ENCODE measurements at regions not wholly inside any gene's neighbourhood (a gene's known extent, or its start where the extent isn't known, plus 50 kb on each side); places are given as distances from the start of the nearest gene placed in this dataset.

DNA sequence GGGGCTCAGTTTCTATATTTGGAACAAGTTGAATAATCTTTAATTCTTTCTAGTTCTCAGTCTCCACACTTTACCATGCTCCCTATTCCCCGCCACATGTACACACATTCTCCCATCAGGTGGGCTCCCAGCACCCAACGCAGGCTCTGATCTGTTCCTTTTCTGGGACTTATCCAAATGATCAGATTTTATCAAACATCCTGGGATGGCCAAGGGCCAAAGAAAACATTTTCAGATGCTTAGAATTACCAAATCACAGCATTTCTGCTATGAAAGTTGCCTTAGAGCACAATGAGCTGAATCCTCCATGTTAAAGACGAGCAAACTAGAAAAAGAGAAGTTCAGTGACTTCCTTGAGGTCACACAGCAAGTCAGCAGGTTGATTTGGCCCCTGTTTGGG is 153.4 kb downstream of the SEC61B start:
- H3K4me3 ChIP-seq (ENCODE audit: low read length), result no peak overlapping the region
- DNase-seq (ENCODE audit: low read depth), result no peak
- TF ChIP-seq, protein P1, sequence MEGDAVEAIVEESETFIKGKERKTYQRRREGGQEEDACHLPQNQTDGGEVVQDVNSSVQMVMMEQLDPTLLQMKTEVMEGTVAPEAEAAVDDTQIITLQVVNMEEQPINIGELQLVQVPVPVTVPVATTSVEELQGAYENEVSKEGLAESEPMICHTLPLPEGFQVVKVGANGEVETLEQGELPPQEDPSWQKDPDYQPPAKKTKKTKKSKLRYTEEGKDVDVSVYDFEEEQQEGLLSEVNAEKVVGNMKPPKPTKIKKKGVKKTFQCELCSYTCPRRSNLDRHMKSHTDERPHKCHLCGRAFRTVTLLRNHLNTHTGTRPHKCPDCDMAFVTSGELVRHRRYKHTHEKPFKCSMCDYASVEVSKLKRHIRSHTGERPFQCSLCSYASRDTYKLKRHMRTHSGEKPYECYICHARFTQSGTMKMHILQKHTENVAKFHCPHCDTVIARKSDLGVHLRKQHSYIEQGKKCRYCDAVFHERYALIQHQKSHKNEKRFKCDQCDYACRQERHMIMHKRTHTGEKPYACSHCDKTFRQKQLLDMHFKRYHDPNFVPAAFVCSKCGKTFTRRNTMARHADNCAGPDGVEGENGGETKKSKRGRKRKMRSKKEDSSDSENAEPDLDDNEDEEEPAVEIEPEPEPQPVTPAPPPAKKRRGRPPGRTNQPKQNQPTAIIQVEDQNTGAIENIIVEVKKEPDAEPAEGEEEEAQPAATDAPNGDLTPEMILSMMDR (conservative IDR thresholded peaks at IDR 0.05; ENCODE audit: low read length), result no peak

DNA sequence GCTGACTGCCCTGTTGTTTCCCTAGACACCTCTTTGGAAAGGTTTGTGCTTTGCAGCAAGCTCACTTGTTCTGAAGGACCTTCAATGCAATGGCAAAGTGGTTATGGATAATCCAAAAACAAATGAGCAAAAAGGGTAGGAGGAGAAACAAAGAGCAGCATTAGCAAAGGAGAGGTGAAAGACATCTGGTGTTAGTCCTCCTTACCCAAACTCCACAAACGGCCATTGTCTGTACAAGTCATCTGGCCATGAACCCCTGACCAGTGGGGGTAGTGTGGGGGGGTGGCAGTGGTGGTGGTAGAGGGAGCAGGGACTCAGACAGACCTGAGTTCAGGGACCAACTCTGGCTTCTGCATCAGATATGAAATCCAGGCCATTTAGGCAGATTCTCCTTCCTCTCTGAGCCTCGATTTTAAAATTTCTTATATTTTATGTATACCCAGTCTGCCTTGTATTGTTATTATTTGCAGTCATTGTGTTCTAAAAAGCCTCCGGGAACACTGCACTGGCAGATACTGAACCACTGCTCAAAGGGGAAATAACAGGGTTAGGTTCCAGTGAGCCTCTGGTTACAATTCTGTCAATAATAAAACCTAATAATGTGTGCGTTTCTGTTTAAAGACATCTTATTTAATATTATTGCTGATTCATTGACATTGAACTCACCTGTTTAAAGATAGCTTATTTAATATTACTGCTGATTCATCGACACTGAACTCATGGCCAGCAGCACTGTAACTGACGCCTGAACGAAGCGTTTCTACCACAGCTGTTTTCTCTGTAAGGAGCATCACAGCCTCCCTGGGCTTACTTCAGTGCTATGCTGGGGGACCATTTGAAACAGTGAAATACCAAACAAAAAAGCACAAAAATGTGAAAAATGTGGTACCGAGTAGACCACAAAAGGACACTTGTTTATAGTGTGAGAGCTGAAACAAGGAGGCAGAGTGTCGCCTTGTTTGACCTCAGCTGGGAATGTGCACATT is 156.0 kb downstream of the SEC61B start:
- no peak overlapping the region for H3K4me3 ChIP-seq (ENCODE audit: low read length)
- TF ChIP-seq, protein P1 (conservative IDR thresholded peaks at IDR 0.05; ENCODE audit: low read length), result no peak

DNA sequence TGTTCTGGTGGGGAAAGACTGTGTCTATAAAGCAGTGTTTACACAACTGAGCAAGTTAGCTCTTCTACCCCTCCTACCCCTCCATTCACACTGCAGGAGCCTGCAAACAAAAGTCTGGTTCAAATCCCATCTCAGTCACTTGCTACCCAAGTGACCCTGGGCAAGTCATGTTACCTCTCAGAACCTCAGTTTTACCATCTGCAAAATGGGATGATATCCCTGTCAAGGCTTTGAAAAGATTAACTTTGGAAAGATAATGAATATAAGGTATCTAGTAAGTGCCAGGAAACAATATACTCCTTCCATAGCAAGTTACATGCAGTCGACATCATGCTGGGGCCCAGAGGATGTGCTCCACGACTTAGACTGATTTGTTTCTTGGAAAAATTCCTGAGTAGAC is 161.5 kb downstream of the SEC61B start:
- TF ChIP-seq, protein P1 (conservative IDR thresholded peaks at IDR 0.05; ENCODE audit: low read length), result no peak
- DNase-seq (ENCODE audit: low read depth), result no peak
- H3K4me3 ChIP-seq (ENCODE audit: low read length), result no peak overlapping the region

More for the DNA sequence above, 156.0 kb downstream of the SEC61B start:
- DNase-seq (ENCODE audit: low read depth), result peak; percentile 88

DNA sequence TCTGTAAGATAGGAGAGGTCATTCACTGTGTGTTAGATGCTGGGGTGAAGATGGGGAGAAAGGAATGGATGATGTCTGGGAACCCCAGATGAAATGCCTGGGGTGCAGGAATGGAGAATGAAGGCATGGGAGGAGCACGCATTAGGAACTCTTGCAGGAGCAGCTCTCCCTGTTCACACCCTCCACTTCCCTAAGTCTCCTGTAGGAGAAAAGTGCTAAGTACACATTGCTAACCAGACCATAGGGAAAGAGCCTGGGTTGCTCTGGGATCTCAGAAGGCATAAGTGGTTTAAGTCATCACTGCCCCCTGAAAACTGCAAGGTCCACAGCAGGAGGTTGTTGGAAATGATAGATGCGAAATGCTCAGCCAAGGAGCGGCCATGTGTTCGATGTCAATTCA is 163.1 kb downstream of the SEC61B start:
- TF ChIP-seq, protein P1 (conservative IDR thresholded peaks at IDR 0.05; ENCODE audit: low read length), result no peak
- H3K4me3 ChIP-seq (ENCODE audit: low read length), result no peak overlapping the region
- DNase-seq (ENCODE audit: low read depth), result no peak

DNA sequence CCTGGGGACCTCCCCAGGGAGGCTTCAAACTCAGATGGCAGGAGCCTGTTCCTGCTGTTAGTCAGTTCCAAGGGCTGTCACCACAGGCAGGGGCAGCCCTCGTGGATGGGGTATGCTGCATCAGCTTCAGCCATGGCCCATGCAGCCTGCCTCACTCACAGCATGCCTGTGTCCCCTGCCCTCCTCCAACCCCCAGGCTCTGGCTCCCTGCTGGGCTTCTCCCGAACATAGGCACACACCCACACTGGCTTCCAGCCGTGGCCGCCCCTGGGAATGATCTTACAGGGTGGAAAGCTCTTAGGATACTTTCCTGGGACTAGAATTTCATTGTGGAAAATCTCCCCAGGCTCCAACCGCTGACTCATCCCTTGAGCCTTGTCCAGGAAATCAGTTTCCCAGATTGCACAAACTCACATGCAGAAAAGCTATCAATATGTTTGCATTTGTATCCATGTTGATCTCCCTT is 163.8 kb downstream of the SEC61B start:
- TF ChIP-seq, protein P1 (conservative IDR thresholded peaks at IDR 0.05; ENCODE audit: low read length), result no peak
- no peak overlapping the region for H3K4me3 ChIP-seq (ENCODE audit: low read length)

DNA sequence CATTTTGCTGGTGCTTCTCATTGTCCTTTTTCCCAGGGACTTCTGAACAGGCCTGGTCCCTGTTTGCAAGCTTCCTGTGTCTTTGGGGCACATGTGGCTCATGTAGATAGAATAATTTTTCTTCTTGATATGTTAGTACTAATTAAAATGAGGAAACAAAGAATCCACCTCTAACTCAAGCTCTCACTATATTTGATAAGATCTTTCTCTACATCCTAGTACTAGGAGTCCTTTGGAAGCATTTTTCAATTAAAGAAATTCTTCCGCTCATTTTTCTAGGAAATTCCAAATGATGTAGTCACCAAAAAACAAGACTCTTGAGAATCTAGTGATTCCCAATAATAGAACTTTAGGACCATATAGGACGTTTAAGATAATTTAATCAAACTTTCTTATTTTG is 165.3 kb downstream of the SEC61B start:
- H3K4me3 ChIP-seq (ENCODE audit: low read length), result no peak overlapping the region
- TF ChIP-seq, protein P1 (conservative IDR thresholded peaks at IDR 0.05; ENCODE audit: low read length), result no peak
- DNase-seq (ENCODE audit: low read depth), result no peak

More for the DNA sequence above, 163.8 kb downstream of the SEC61B start:
- DNase-seq (ENCODE audit: low read depth), result peak; percentile 35

Data from AG10803 (cell line).